NK-92 (cell line): ENCODE measurements at regions not wholly inside any gene's neighbourhood (a gene's known extent, or its start where the extent isn't known, plus 50 kb on each side); places are given as distances from the start of the nearest gene placed in this dataset.
"Not testable (repeated sequence)": the region's sequence is repeated elsewhere in the genome, so short reads cannot be mapped to it uniquely, and the experiment has no call there.

Source experiments
- DNase-seq: peaks from one replicate; lab custom pipeline; 2025; ENCODE audit not compliant: unreplicated experiment; lab: John Stamatoyannopoulos, UW

DNA sequence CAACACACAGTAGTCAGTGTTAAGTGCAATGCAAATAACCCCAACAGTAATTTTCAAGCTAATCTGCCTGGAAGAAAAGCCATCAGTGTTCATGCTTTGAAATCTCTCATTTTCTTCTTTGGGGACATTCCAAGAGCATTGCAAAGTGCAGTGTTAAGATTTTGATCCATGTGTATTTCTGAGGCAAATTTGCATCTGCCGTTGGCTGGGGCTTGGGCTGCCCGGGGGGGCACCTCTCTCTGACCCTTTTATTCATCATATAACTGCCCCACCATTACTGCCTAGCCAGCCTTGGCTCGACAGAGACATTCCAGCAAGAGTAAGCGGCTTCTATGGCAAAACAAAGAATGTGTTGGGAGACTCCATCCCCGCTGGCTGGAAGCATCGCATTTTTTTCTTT is 483.5 kb downstream of the BRD1 start:
- DNase-seq, result no peak

GRCh38 chr22:49340406-49340805 is 487.3 kb downstream of the BRD1 start:
- DNase-seq, result no peak

DNA sequence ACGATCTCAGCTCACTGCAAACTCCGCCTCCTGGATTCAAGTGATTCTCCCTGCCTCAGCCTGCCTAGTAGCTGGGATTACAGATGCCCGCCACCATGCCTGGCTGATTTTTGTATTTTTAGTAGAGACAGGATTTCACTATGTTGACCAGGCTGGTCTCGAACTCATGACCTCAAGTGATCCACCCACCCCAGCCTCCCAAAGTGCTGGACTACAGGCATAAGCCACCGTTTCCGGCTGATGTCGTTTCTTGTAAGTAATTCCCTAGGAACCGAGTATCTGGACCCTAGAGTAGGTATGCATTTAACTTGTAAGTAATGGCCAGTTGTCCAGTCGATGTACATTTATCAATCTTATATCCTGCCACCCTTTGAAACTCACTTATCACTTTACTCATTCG is 491.2 kb downstream of the BRD1 start:
- DNase-seq, result not testable (repeated sequence)

DNA sequence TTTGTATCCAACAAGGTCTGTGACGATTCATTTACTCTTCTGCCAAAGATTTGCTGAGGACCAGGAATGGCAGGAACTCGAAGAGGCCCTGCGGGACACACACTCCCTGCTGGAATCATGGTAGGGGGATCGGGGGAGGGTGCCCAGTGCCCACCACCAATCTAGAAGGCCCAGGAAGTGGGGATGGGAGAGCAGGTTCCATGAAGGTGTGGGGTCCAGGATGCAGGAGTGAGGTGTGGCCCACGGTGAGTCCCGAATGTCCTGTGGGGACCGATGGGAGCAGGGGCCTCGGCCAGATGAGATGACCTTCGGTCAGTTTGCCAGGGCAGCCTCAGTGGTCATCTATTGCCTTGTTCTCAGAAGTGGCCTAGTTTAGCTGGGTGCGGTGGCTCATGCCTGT is 492.7 kb downstream of the BRD1 start:
- no peak for DNase-seq

- no peak for DNase-seq
These were observed 493.3 kb downstream of the BRD1 start for GRCh38 chr22:49334449-49334789.

DNA sequence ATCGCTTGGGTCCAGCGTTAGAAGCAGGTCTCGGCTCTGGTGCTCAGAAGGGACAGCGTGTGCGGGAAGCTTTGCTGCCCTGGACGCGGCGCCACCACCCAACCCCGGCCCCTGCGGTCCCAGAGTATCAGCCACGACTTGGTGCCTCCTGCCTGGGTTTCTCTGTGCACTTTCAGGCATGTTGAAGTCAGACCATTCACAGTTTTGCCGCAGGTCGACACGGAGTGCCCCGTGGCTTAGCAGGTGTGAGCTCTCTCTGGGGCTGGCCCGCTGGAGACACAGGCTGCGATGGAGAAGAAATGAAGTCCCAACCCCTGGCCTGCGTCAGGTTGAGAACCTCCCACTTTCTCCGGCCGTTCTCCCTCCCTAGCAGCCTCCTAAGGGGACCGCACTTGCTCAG is 494.5 kb downstream of the BRD1 start:
- no peak for DNase-seq

DNA sequence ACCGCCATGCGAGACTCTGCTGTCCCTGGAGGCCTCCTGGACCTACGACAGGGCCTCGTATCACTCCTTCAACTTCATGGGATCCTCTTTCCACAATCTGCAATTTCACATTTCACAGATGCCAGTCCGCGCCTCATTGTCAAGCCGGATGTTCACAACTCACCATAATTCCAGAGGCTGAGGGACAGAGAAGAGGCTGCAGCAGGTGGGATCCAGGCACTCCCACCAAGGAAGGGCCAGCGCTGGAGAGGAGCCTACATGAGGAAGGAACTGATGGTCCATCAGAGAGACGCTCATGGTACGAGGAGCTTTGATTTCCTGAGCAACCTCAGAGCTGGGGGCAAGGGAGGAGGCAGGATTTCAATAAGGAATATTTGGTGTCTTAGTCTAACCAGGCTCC is 495.0 kb downstream of the BRD1 start:
- DNase-seq, result no peak

DNA sequence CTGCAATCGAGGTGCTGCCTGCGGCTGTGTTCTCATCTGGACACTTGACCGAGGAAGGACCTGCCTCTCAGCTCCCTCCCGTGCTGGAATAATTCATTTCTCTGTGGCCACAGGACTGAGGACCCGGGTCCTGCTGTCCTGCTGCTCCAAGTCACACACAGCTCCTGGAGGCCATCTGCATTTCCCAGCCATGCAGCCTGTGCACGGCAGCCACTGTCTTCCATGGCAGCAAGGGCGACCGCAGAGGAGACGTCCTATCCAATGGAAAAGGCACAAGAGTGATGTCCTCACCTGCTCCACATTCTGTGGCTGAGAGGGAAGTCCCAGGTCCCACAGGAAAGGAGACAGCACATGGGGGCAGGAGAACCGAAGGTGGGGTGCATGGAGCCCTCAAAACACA is 495.8 kb downstream of the BRD1 start:
- DNase-seq, result no peak

DNA sequence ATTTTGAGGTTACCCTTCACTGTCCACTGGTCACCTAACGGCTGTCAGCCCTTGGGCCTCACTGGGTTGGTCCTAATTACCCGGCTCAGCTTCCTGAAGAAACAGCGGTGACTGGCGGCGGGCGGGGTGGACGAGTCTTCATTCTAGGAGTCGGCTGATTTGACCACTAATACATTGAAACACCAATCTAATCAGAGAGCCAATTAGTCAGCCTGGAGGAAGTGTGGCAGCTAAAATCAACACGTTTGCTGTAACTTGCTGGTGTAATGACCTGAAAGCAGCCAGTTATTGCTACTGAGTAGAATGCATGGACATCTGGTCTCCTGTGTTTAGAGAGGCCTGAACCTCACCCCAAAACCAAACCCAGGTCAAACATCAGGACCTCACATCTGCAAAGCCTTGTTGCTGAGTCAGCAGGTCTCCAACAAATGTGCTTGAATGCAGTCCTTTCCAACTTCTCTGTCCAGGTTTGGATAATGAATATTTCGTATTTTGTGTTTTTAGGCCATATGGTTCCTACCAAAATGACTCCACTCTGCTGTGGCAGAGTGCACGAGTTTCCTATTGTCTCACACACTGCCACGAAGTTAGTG is 496.4 kb downstream of the BRD1 start:
- DNase-seq, result no peak

- DNase-seq, result no peak
These were observed 497.1 kb downstream of the BRD1 start for GRCh38 chr22:49330421-49331222.

GRCh38 chr22:49329636-49330035 is 498.0 kb downstream of the BRD1 start:
- DNase-seq, result no peak

DNA sequence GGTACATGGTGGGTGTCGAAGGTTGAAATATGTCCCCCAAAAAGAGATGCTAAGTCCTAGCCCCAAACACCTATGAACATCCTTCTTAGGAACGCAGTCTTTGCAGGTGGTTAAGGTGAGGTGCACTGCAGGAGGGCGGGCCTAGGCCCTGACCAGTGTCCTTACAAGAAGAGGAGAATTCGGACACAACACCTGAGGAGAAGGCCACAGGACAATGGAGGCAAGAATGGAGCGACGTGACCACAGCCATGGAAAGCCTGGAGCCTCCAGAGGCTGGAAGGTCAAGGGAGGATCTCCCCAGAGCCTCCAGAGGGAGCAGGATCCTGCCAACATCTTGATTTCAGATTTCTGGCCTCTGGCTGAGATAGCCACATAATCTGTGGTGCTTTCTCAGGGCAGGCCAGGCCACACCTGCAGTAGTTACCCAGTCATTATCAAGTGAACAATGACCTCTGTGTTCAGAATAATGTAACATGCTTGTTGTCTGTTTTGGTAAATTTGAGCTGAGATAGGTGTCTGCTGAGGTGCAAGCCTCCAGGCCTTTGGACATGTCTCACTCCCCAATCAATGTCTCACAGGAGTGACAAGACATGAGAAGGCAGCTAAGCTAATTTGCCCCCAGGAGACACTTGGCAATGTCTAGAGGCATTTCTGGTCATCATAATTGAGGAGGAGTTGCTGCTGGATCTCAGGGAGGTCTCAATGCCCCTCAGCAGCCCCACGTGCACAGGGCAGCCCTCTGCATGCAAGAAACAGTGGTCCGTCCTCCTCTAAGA is 498.9 kb downstream of the BRD1 start:
- no peak for DNase-seq

- DNase-seq, result no peak
These were observed 499.6 kb downstream of the BRD1 start for GRCh38 chr22:49328118-49328475.

- DNase-seq, result no peak
These were observed 500.1 kb downstream of the BRD1 start for GRCh38 chr22:49327411-49328117.

DNA sequence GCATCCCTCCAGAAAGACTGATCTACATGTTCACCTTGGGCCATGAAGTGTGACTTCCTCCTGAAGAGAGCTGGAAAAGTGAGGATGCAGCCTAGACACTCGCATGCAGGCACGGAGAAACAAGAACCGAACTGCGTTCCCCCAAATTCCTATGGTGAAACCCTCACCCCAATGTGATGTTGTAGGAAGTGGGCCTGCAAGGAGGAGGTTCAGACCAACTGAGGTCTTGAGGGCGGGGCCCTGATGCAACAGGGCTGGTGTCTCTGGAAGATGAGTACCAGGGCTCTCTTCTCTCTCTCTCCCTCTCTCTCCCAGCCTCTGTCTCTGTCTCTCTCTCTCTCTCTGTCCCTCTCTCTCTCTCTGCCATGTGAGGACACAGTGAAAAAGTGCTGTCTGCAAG is 501.1 kb downstream of the BRD1 start:
- no peak for DNase-seq

- no peak for DNase-seq
These were observed 501.9 kb downstream of the BRD1 start for GRCh38 chr22:49325531-49326395.

- no peak for DNase-seq
These were observed 502.9 kb downstream of the BRD1 start for GRCh38 chr22:49324527-49325491.

GRCh38 chr22:49323751-49324415 is 503.8 kb downstream of the BRD1 start:
- no peak for DNase-seq
